ENCODE measurements at regions not wholly inside any gene's neighbourhood (a gene's known extent, or its start where the extent isn't known, plus 50 kb on each side); places are given as distances from the start of the nearest gene placed in this dataset.

DNA sequence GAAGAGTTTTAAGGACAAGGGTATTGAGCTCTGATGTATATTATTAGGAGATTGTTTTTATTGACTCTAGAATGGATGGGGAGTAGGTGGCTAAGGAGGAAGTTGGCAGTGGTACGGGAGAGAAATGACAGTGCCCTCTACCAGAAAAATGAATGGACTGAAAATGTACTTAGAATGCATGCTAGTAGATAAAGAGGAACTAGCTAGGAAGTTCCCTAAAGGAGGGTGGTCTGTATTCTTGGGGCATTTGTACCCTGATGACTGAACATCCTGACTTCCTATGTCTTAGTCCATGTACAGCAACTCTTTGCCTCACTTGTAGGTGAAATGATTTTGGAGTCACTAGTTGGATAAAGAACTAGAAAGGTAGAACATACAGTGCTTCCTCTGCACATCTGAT, 581.5 kb upstream of the RBFOX1 start:
- TF ChIP-seq, protein P1, sequence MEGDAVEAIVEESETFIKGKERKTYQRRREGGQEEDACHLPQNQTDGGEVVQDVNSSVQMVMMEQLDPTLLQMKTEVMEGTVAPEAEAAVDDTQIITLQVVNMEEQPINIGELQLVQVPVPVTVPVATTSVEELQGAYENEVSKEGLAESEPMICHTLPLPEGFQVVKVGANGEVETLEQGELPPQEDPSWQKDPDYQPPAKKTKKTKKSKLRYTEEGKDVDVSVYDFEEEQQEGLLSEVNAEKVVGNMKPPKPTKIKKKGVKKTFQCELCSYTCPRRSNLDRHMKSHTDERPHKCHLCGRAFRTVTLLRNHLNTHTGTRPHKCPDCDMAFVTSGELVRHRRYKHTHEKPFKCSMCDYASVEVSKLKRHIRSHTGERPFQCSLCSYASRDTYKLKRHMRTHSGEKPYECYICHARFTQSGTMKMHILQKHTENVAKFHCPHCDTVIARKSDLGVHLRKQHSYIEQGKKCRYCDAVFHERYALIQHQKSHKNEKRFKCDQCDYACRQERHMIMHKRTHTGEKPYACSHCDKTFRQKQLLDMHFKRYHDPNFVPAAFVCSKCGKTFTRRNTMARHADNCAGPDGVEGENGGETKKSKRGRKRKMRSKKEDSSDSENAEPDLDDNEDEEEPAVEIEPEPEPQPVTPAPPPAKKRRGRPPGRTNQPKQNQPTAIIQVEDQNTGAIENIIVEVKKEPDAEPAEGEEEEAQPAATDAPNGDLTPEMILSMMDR (IDR thresholded peaks at IDR 0.05) = no peak
- TF ChIP-seq POLR2AphosphoS5 (IDR thresholded peaks at IDR 0.05) = no peak
- no peak for TF ChIP-seq POLR2A (IDR thresholded peaks at IDR 0.05)
- TF ChIP-seq EP300 (IDR thresholded peaks at IDR 0.05; ENCODE audit: low read depth) = no peak

Data from transverse colon (tissue), 4 donors.